ENCODE measurements at regions not wholly inside any gene's neighbourhood (a gene's known extent, or its start where the extent isn't known, plus 50 kb on each side); places are given as distances from the start of the nearest gene placed in this dataset.

DNA sequence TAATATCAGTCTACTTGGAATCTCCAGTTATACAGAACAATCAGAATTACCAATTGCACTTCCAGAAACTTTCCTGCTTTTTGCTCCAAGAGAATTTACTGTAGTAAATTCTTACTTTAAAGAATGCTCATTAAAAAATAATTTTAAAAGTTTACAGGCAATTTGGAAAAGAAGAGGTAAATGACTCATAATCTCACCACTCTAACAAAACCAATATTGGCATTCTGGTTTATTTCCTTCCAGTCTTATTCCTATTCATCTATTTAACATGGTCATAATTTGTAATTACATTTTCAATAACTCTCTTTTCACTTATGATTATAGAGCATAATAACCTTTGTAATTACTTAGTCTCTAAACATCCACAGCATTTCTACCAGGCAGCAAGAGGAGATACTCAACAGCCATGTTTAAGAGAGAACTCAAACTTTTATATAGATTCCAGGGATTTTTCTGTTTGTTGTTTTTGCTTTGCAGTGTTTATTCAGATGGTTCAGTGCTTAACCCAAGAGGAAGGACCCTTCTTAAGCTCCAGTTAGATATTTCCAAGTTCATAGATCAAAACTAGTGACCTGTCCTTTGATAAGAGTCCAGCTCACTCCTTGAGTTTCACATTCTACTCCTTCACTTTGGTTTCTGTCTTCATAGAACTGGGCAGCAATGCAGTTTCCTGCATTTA, 464.7 kb downstream of the TXNL1 start:
- H3K9ac ChIP-seq (ENCODE audit: extremely low read depth, insufficient read length, low read length), result no peak overlapping the region
- no peaks in the 10 kb centered on the region for H3K9me3 ChIP-seq (ENCODE audit: control insufficient read depth, low read depth, low read length)
- no peak overlapping the region for H3K27ac Mint-ChIP-seq
- no peak overlapping the region for H3K4me2 ChIP-seq (ENCODE audit: insufficient read depth, insufficient read length, low read length)
- no peak overlapping the region for H3K23ac ChIP-seq (ENCODE audit: insufficient read length, low read depth, low read length)
- no peaks in the 10 kb centered on the region for H3K23me2 ChIP-seq (ENCODE audit: insufficient read length, low read depth, low read length, poor library complexity, severe bottlenecking)
- no peak overlapping the region for H2BK12ac ChIP-seq (ENCODE audit: insufficient read length, low read depth, low read length)
- no peaks in the 10 kb centered on the region for H3K79me1 ChIP-seq (ENCODE audit: insufficient read depth, low read depth, low read length, poor library complexity, severe bottlenecking)
- no peak overlapping the region for H2BK15ac ChIP-seq (ENCODE audit: low read depth, low read length)
- DNase-seq, result no peak
- no peak overlapping the region for H3K27ac ChIP-seq (ENCODE audit: insufficient read length, low read depth, low read length)
- no peak overlapping the region for H3K14ac ChIP-seq (ENCODE audit: insufficient read depth, low read length)
- H2AFZ ChIP-seq (ENCODE audit: low read length), result no peak overlapping the region
- H3K4me1 ChIP-seq (ENCODE audit: insufficient read depth, low read length), result no peaks in the 10 kb centered on the region
- H4K91ac ChIP-seq (ENCODE audit: insufficient read length, low read depth, low read length), result no peak overlapping the region
- H4K5ac ChIP-seq (ENCODE audit: insufficient read length, low read depth, low read length), result no peak overlapping the region
- H3K36me3 Mint-ChIP-seq (ENCODE audit: insufficient read depth in 1 of 3, low read depth in 3 of 3), result no peaks in the 10 kb centered on the region
- peaks cover 11 to 16% of the 10 kb centered on the region in 2 experiments for H3K4me1 Mint-ChIP-seq
- no peaks in the 10 kb centered on the region for H3K27me3 ChIP-seq (ENCODE audit: insufficient read depth, low read length)
- H2BK120ac ChIP-seq (ENCODE audit: low read depth, low read length, poor library complexity, severe bottlenecking), result no peak overlapping the region
- H3T11ph ChIP-seq (ENCODE audit: low read length), result no peak overlapping the region
- no peak overlapping the region for H2BK20ac ChIP-seq (ENCODE audit: low read depth, low read length, poor library complexity, severe bottlenecking)
- H2BK5ac ChIP-seq (ENCODE audit: insufficient read length, low read length), result no peak overlapping the region
- no peak overlapping the region for H3K18ac ChIP-seq (ENCODE audit: insufficient read length, low read depth, low read length)
- H3K9me3 Mint-ChIP-seq, result no peaks in the 10 kb centered on the region
- H3K4me3 Mint-ChIP-seq, result no peak overlapping the region
- no peaks in the 10 kb centered on the region for H4K20me1 ChIP-seq (ENCODE audit: control insufficient read depth, insufficient read depth, insufficient read length)
- H3K79me2 ChIP-seq (ENCODE audit: insufficient read depth, low read length), result no peaks in the 10 kb centered on the region
- no peak overlapping the region for H3K4ac ChIP-seq (ENCODE audit: low read depth, low read length)
- TF ChIP-seq, protein P1, sequence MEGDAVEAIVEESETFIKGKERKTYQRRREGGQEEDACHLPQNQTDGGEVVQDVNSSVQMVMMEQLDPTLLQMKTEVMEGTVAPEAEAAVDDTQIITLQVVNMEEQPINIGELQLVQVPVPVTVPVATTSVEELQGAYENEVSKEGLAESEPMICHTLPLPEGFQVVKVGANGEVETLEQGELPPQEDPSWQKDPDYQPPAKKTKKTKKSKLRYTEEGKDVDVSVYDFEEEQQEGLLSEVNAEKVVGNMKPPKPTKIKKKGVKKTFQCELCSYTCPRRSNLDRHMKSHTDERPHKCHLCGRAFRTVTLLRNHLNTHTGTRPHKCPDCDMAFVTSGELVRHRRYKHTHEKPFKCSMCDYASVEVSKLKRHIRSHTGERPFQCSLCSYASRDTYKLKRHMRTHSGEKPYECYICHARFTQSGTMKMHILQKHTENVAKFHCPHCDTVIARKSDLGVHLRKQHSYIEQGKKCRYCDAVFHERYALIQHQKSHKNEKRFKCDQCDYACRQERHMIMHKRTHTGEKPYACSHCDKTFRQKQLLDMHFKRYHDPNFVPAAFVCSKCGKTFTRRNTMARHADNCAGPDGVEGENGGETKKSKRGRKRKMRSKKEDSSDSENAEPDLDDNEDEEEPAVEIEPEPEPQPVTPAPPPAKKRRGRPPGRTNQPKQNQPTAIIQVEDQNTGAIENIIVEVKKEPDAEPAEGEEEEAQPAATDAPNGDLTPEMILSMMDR (conservative IDR thresholded peaks at IDR 0.05), result no peak
- H4K8ac ChIP-seq (replicated peaks; ENCODE audit: insufficient read length, low read depth, low read length), result no peak overlapping the region
- no peaks in the 10 kb centered on the region for H3K27me3 Mint-ChIP-seq (ENCODE audit: low read depth)
- H3K56ac ChIP-seq (ENCODE audit: insufficient read length, low read depth, low read length), result no peak overlapping the region
- H2AK5ac ChIP-seq (ENCODE audit: insufficient read length, low read length), result no peak overlapping the region
